CD4-positive, alpha-beta T cell (primary cell): ENCODE measurements at regions not wholly inside any gene's neighbourhood (a gene's known extent, or its start where the extent isn't known, plus 50 kb on each side); places are given as distances from the start of the nearest gene placed in this dataset.

Experiments
- ATAC-seq: fragments of 200-7000 bp; cut with Tn5 transposase; one replicate; pipeline ENCODE4 v1.10.0; 2022; ENCODE audit warnings: mild to moderate bottlenecking; ENCODE audit not compliant: poor library complexity
- CTCF ChIA-PET: fragments of 350-600 bp; sonication (Branson Sonifier 250); formaldehyde crosslinking; loops from one replicate; lab custom pipeline; 2021; ENCODE audit warnings: antibody characterized with exemption, inconsistent platforms; lab: Charles Lee
- POLR2A ChIA-PET: fragments of 350-600 bp; sonication (Branson Sonifier 250); formaldehyde crosslinking; loops from one replicate; lab custom pipeline; 2021; ENCODE audit warnings: antibody characterized with exemption, inconsistent platforms; lab: Charles Lee
- DNase-seq, 14 experiments: peaks; one replicate each; pipeline ENCODE4 v3.0.0-alpha.2; 2013 to 2020; ENCODE audit warnings: mixed read lengths in 2 of 14
- H3K27ac ChIP-seq, 2 donors: one replicate each; pipeline versions ENCODE4 v1.5.1 to v1.7.0; 2013; ENCODE audit warnings: low read length in 2 of 2, low read depth in 1 of 2, mild to moderate bottlenecking in 1 of 2
- H3K27me3 ChIP-seq, 2 experiments: 1 replicate in 1 of 2; 2 replicates in 1 of 2; pipeline versions ENCODE4 v1.6.1 to v1.7.0; 2013; ENCODE audit warnings: low read length in 2 of 2, control low read depth in 1 of 2, mild to moderate bottlenecking in 1 of 2, moderate library complexity in 1 of 2; ENCODE audit not compliant: insufficient read depth in 2 of 2, control insufficient read depth in 1 of 2
- H3K36me3 ChIP-seq: one replicate; pipeline ENCODE4 v1.6.1; 2013; ENCODE audit warnings: low read length, control low read depth; ENCODE audit not compliant: insufficient read depth
- H3K4me1 ChIP-seq: one replicate; pipeline ENCODE4 v1.6.1; 2013; ENCODE audit warnings: low read length, control low read depth; ENCODE audit not compliant: insufficient read depth
- H3K4me3 ChIP-seq: one replicate; pipeline ENCODE4 v1.5.1; 2013; ENCODE audit warnings: mild to moderate bottlenecking, low read length, moderate library complexity
- H3K9me3 ChIP-seq, 2 experiments: 1 replicate in 1 of 2; 2 replicates in 1 of 2; pipeline versions ENCODE4 v1.6.1 to v1.7.0; 2013; ENCODE audit warnings: low read length in 2 of 2, mild to moderate bottlenecking in 2 of 2, control low read depth in 1 of 2, moderate library complexity in 1 of 2; ENCODE audit not compliant: control insufficient read depth in 1 of 2, insufficient read depth in 1 of 2
- H3K27ac Mint-ChIP-seq: one replicate; pipeline ENCODE4 v1.8.0; 2020; ENCODE audit warnings: mixed read lengths
- H3K27me3 Mint-ChIP-seq: one replicate; pipeline ENCODE4 v1.8.0; 2021; ENCODE audit warnings: mixed read lengths
- H3K36me3 Mint-ChIP-seq: one replicate; pipeline ENCODE4 v1.8.0; 2021; ENCODE audit warnings: low read depth, mixed read lengths
- H3K4me1 Mint-ChIP-seq: one replicate; pipeline ENCODE4 v1.8.0; 2021; ENCODE audit warnings: low read depth, mixed read lengths
- H3K4me3 Mint-ChIP-seq: one replicate; pipeline ENCODE4 v1.8.0; 2020; ENCODE audit warnings: mild to moderate bottlenecking, mixed read lengths
- H3K9me3 Mint-ChIP-seq: one replicate; pipeline ENCODE4 v1.8.0; 2020; ENCODE audit warnings: mixed read lengths
- CTCF ChIP-seq: fragments of 200-600 bp; IDR thresholded peaks from one replicate; pipeline ENCODE4 v1.8.0; 2022; ENCODE audit warnings: antibody characterized with exemption, mild to moderate bottlenecking
- intact Hi-C, 2 experiments: fragments of 100-400 bp; cut with DNase I in 1 of 2; cut with micrococcal nuclease in 1 of 2; formaldehyde crosslinking; loops; one replicate each; pipeline versions ENCODE4 v1.15.1 to v1.9.0; 2023 to 2025; cut with DNase I, micrococcal nuclease

DNA sequence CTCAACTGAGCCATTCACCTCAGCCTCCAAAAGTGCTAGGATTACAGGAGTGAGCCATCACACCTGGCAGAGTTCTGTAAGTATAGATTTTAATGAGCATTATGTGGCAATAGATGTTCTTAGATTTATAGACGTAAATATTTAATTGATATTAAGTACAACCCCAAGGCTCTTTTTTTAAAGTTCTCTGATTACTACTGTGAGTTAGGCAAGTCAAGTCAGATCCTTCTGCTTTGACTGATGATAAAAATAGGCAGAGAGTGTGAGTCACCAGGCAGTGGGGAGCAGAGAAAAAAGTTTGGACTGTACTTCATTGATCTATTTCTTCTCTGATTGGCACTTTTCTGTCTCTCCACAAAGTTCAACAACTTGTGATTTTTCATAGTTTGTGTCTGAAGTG, 1379.9 kb downstream of the UQCRFS1 start:
- ChIA-PET CTCF (no interaction called here), POLR2A (no interaction called here)
- Mint-ChIP-seq H3K36me3 (peaks cover 44% of the 10 kb centered on the region), H3K27ac (no peak overlapping the region), H3K27me3 (no peaks in the 10 kb centered on the region), H3K9me3 (peaks cover 22% of the 10 kb centered on the region), H3K4me1 (no peaks in the 10 kb centered on the region), H3K4me3 (no peak overlapping the region)
- H3K27me3 ChIP-seq = no peaks in the 10 kb centered on the region
- no peak for TF ChIP-seq CTCF
- no peak overlapping the region for H3K4me3 ChIP-seq
- DNase-seq (no peak), ATAC-seq (no peak)
- no peaks in the 10 kb centered on the region for H3K36me3 ChIP-seq
- intact Hi-C loops = no loop called here
- peaks cover 4 to 5% of the 10 kb centered on the region in 2 experiments for H3K9me3 ChIP-seq
- no peak overlapping the region for H3K27ac ChIP-seq
- H3K4me1 ChIP-seq = no peaks in the 10 kb centered on the region

DNA sequence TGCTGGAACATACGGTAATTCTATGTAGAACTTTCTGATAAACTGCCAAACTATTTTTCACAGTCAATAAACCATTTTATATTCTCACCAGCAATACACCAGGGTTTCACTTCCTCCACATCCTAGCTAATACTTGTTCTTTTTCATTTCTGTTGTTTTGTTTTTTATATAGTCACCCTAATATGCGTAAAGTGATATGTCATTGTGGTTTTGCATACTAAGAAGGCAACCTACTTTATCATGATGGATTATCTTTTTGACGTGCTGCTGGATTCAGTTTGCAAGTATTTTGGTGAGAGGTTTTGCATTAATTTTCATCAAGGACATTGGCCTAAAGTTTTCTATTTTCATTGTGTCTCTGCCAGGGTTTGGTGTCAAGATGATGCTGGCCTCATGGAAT, 1384.1 kb downstream of the UQCRFS1 start:
- Mint-ChIP-seq H3K27me3 (no peaks in the 10 kb centered on the region), H3K27ac (no peak overlapping the region), H3K4me1 (no peaks in the 10 kb centered on the region), H3K36me3 (peaks cover 48% of the 10 kb centered on the region), H3K9me3 (peaks cover 20% of the 10 kb centered on the region), H3K4me3 (no peak overlapping the region)
- no peak for TF ChIP-seq CTCF
- no peaks in the 10 kb centered on the region for H3K27me3 ChIP-seq
- H3K4me1 ChIP-seq = no peaks in the 10 kb centered on the region
- DNase-seq (no peak), ATAC-seq (no peak)
- no peak overlapping the region for H3K27ac ChIP-seq
- CTCF ChIA-PET = no interaction called here
- H3K36me3 ChIP-seq = no peaks in the 10 kb centered on the region
- H3K9me3 ChIP-seq = peaks cover 0 to 4% of the 10 kb centered on the region in 2 experiments
- POLR2A ChIA-PET = no interaction called here
- intact Hi-C loops = no loop called here
- no peak overlapping the region for H3K4me3 ChIP-seq

GRCh38 chr19:27824108-27824507, 1388.8 kb downstream of the UQCRFS1 start:
- Mint-ChIP-seq H3K36me3 (peaks cover 50% of the 10 kb centered on the region), H3K4me1 (no peaks in the 10 kb centered on the region), H3K27ac (no peak overlapping the region), H3K9me3 (peaks cover 17% of the 10 kb centered on the region), H3K27me3 (no peaks in the 10 kb centered on the region), H3K4me3 (no peak overlapping the region)
- POLR2A ChIA-PET = no interaction called here
- Histone ChIP-seq H3K4me3 (no peak overlapping the region), H3K27ac (no peak overlapping the region), H3K9me3 (peaks cover 6 to 7% of the 10 kb centered on the region in 2 experiments), H3K4me1 (no peaks in the 10 kb centered on the region), H3K36me3 (no peaks in the 10 kb centered on the region), H3K27me3 (no peaks in the 10 kb centered on the region)
- DNase-seq (no peak), ATAC-seq (no peak)
- TF ChIP-seq CTCF = no peak
- intact Hi-C loops = no loop called here
- CTCF ChIA-PET = no interaction called here
